ENCODE measurements at regions not wholly inside any gene's neighbourhood (a gene's known extent, or its start where the extent isn't known, plus 50 kb on each side); places are given as distances from the start of the nearest gene placed in this dataset.

DNA sequence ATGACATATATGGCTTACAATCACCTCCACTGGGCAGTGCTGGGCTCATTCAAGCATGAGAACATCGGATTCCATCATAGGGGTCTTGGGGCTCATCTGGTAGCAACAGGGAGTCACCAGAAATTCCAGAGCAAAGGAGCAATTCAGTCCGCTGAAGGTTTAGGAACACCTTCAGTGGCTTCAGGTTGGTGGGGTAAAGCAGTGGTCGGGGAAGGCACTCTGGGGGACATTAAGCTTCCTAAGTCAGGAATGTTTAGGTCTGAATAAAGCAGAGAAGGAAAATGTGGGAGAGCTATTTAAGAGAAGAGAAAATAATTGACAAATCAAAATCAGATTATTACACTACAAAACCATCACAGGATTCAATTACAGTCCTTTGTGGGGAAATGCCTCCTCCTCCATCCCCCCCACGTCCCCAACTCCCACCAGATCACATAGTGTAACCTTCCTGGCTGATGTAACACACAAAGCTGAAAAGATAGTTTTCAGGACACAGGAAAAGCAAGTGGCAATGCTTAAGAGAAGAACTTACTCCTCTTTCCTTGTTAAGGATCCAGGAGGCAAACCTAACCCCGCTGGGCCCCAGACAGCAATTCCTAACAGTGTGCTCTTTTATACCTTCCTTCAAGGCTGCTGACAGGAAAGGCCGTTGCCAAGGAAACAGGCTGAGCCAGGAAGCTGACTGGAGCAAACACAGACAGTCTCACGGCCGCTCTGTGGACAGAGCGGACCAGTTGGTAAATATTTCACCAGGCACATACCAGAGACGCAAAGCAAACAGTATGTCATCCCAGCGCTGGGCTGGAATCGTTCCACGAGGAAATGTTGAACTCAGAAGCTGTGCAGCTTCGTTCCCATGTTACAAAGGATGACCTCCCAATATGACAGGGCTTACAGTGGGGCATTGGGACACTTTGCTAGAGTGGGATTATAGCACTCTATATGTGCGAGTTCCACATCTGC lies 57.5 kb upstream of the LMCD1 start:
- H3K9ac ChIP-seq, result no peak overlapping the region
- H3K4me3 ChIP-seq (IDR thresholded peaks at IDR 0.05; ENCODE audit: insufficient read depth, low read depth, low read length), result no peak overlapping the region

DNA sequence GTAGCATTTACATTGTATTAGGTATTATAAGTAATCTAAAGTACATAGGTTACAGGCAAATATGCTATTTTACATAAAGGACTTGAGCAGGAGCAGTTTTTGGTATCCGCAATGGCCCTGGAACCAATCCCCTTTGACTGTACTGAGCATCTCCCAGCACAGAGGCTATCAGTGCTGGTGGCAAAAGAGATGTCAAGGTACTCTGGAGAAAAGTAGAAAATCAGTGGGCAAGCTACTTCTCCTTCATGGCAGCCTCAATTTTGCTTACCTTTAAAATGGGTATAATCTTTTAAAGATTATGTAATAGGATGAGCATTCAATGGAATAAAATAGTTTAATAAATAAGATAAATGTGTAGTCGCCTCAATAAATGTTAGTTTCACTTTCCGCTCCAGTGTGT lies 56.7 kb upstream of the LMCD1 start:
- Histone ChIP-seq H3K36me3 (ENCODE audit: insufficient read depth) (no peaks in the 10 kb centered on the region), H3K79me2 (ENCODE audit: insufficient read depth, low read depth) (no peaks in the 10 kb centered on the region), H2AFZ (ENCODE audit: low read depth) (no peak overlapping the region), H4K20me1 (ENCODE audit: insufficient read depth) (no peaks in the 10 kb centered on the region), H3K27me3 (ENCODE audit: insufficient read depth, low read depth) (no peaks in the 10 kb centered on the region), H3K9ac (no peak overlapping the region), H3K4me2 (no peak overlapping the region), H3K4me1 (ENCODE audit: low read depth, poor library complexity, severe bottlenecking) (no peaks in the 10 kb centered on the region), H3K27ac (no peak overlapping the region), H3K4me3 (IDR thresholded peaks at IDR 0.05; ENCODE audit: insufficient read depth, low read depth, low read length) (no peak overlapping the region)
- TF ChIP-seq, protein P1, sequence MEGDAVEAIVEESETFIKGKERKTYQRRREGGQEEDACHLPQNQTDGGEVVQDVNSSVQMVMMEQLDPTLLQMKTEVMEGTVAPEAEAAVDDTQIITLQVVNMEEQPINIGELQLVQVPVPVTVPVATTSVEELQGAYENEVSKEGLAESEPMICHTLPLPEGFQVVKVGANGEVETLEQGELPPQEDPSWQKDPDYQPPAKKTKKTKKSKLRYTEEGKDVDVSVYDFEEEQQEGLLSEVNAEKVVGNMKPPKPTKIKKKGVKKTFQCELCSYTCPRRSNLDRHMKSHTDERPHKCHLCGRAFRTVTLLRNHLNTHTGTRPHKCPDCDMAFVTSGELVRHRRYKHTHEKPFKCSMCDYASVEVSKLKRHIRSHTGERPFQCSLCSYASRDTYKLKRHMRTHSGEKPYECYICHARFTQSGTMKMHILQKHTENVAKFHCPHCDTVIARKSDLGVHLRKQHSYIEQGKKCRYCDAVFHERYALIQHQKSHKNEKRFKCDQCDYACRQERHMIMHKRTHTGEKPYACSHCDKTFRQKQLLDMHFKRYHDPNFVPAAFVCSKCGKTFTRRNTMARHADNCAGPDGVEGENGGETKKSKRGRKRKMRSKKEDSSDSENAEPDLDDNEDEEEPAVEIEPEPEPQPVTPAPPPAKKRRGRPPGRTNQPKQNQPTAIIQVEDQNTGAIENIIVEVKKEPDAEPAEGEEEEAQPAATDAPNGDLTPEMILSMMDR (conservative IDR thresholded peaks at IDR 0.05; ENCODE audit: low read depth, low read length), result no peak

More for the DNA sequence above, 57.5 kb upstream of the LMCD1 start:
- no peaks in the 10 kb centered on the region for H3K79me2 ChIP-seq (ENCODE audit: insufficient read depth, low read depth)
- no peak overlapping the region for H3K4me2 ChIP-seq
- H3K27me3 ChIP-seq (ENCODE audit: insufficient read depth, low read depth), result no peaks in the 10 kb centered on the region
- no peak overlapping the region for H3K27ac ChIP-seq
- no peaks in the 10 kb centered on the region for H3K4me1 ChIP-seq (ENCODE audit: low read depth, poor library complexity, severe bottlenecking)
- no peaks in the 10 kb centered on the region for H4K20me1 ChIP-seq (ENCODE audit: insufficient read depth)
- H3K36me3 ChIP-seq (ENCODE audit: insufficient read depth), result no peaks in the 10 kb centered on the region
- H2AFZ ChIP-seq (ENCODE audit: low read depth), result no peak overlapping the region
- TF ChIP-seq, protein P1 (conservative IDR thresholded peaks at IDR 0.05; ENCODE audit: low read depth, low read length), result no peak

DNA sequence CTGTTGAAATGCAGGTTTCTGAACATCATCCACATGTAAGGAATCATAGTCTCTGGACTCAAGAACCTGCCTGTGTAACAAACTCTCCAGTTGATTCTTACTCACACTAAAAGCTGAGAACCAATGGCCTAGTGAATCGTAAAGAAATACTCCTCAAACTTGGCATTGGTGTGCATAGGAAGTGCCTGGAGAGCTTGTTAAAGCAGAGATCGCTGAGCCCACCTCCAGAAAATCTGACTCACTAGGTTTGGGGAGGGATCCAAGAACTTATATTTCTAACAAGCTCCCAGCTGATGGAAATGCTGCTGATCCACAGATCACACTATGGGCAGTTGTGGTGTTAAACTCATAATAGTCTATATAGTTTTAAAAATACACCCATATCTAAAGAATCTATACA lies 55.8 kb upstream of the LMCD1 start:
- TF ChIP-seq, protein P1 (conservative IDR thresholded peaks at IDR 0.05; ENCODE audit: low read depth, low read length), result no peak
- Histone ChIP-seq H2AFZ (ENCODE audit: low read depth) (no peak overlapping the region), H3K27ac (no peak overlapping the region), H3K79me2 (ENCODE audit: insufficient read depth, low read depth) (no peaks in the 10 kb centered on the region), H3K4me2 (no peak overlapping the region), H4K20me1 (ENCODE audit: insufficient read depth) (no peaks in the 10 kb centered on the region), H3K4me3 (IDR thresholded peaks at IDR 0.05; ENCODE audit: insufficient read depth, low read depth, low read length) (no peak overlapping the region), H3K27me3 (ENCODE audit: insufficient read depth, low read depth) (no peaks in the 10 kb centered on the region), H3K36me3 (ENCODE audit: insufficient read depth) (no peaks in the 10 kb centered on the region), H3K9ac (no peak overlapping the region), H3K4me1 (ENCODE audit: low read depth, poor library complexity, severe bottlenecking) (no peaks in the 10 kb centered on the region)

DNA sequence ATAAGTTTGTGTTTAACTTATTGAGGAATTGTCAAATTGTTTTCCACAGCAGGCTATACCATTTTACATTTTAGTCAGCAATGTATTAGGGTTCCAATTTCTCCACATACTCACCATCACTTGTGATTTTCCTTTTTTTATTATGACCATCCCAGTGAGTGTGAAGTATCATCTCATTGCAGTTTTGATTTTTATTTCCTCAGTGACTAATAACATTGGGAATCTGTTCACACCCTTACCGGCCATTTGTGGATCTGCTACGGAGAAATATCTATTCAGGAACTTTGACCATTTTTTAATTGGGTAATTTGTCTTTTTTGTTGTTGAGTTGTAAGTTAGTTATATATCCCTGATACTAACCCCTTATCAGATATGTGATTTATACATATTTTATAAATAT lies 54.8 kb upstream of the LMCD1 start:
- Histone ChIP-seq H3K9ac (no peak overlapping the region), H3K36me3 (ENCODE audit: insufficient read depth) (no peaks in the 10 kb centered on the region), H3K4me2 (no peak overlapping the region), H4K20me1 (ENCODE audit: insufficient read depth) (no peaks in the 10 kb centered on the region), H2AFZ (ENCODE audit: low read depth) (no peak overlapping the region), H3K4me3 (IDR thresholded peaks at IDR 0.05; ENCODE audit: insufficient read depth, low read depth, low read length) (no peak overlapping the region), H3K27ac (no peak overlapping the region), H3K4me1 (ENCODE audit: low read depth, poor library complexity, severe bottlenecking) (no peaks in the 10 kb centered on the region), H3K27me3 (ENCODE audit: insufficient read depth, low read depth) (no peaks in the 10 kb centered on the region), H3K79me2 (ENCODE audit: insufficient read depth, low read depth) (no peaks in the 10 kb centered on the region)
- TF ChIP-seq, protein P1 (conservative IDR thresholded peaks at IDR 0.05; ENCODE audit: low read depth, low read length), result no peak

All from KMS-11 (cell line).